NCI-H146 (cell line): ENCODE measurements at regions not wholly inside any gene's neighbourhood (a gene's known extent, or its start where the extent isn't known, plus 50 kb on each side); places are given as distances from the start of the nearest gene placed in this dataset.
"Not testable (repeated sequence)": the region's sequence is repeated elsewhere in the genome, so short reads cannot be mapped to it uniquely, and the experiment has no call there.

Experiments used
- DNase-seq: peaks from one replicate; lab custom pipeline; 2025; lab: John Stamatoyannopoulos, UW

DNA sequence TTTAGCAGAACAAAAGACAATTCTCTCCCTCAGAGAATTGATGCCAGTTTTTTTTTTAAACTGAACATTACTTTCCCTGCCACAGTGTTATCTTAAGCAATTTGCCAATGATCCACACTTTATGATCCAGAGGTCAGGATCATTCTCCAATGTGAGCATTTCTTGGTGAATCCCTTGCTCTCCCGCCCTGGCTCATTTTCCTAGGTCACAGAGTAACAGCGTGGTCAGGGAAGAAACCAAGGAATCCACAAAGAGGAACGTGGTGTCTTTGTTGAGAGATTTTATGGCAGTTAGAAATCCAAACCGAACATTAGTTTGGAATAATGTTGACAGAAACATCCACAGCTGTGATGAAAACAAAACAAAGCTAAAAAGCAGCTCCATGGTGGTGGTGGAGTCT is 250.3 kb downstream of the TTC32 start:
- DNase-seq: no peak

DNA sequence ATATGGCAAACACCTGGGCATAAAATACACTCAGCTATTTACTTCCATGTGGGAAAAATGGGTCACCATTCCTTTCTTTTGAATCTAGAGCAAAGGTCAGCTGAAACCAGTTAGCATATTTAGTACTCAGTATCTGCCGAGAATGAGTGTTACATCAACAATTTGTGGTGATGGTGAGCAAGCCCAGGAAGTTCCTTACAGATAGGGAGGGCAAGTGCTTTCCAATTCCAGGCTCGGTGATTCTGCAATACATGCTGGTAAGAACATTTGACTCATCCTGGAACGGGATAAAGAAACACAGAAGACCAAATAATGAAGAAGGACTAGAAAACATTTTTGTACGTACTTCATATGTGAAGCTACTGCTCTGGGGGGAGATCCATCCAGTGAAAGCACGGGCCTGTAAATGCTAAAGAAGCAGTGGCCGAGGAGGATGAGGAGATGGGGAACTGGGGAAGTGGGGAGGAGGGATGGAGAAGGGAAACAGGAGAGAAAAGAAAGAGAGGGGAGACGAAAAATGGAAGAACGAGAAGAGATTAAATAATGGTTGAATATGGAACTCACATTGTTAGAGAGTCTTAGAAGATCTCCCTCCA is 251.9 kb downstream of the TTC32 start:
- no peak for DNase-seq

DNA sequence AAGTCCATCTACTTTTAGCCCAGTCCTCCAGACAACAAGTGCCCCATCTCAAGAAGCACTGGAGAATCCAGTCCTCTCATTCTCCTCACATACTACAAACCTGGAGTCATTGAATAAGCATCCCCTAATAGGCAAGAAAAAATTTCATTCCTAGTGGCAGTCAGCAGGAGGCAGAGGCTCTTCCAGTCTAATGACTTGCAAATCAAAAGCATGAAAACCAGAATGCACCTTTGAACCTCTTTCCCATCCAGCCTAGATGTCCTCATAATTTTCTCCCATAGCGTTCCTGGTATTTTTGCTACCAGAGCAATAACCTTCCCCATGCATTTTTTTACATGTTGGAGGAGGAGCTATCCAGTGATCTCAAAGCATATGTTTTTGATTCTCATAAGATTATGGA is 252.6 kb downstream of the TTC32 start:
- DNase-seq: no peak

DNA sequence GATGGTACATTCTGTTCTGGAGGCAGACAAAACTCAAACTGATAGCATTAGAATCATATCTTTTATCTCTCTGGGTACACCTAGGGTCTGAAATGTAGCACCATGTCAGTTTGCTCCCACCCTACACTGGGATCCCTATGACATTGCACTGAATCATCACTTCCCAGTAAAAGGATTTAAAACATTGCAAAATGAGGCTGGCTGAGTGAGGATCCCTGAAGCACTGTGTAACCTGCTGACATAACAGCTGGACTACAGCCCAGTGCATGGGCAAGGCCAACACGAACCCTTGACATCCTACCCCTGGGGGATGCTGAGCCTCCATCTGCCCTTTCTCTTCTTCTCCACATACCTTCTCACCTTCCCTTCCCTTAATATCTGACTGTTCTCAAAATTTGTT is 253.2 kb downstream of the TTC32 start:
- DNase-seq: no peak

DNA sequence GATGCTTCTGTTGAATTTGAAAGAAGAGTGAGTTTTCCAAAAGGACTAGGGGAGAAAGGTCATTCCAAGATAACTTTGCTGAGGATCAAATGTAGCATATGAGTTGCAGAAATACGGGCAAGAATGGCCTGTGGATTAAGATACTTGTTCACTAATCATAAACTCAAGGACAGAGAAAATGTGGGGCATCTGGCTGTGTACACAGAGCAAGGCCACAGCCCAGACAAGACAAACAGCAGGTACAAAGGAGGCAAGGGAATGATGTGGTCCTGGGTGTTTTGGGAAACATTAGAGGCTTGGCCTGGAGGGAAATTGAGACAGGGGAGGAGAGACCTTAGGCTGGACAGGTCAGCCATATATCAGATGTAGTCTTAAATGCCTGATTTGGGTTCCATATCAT is 254.8 kb downstream of the TTC32 start:
- DNase-seq: no peak

DNA sequence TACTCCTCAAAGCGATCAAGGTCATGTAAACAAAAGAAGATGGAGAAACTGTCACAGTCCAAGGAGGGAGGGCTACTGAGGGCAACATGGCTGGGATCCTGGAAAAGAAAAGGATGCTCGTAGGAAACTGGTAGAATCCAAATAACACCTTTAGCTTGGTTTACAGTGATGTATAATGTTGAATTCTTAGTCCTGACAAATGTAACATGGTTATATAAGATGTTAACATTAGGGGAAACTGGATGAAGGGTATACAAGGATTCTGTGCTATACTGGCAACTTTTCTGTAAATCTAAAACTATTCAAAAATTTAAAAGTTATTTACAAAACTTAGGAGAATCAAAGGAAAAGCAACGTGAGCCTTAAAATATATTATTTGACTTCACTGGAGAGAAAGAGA is 257.0 kb downstream of the TTC32 start:
- no peak for DNase-seq

DNA sequence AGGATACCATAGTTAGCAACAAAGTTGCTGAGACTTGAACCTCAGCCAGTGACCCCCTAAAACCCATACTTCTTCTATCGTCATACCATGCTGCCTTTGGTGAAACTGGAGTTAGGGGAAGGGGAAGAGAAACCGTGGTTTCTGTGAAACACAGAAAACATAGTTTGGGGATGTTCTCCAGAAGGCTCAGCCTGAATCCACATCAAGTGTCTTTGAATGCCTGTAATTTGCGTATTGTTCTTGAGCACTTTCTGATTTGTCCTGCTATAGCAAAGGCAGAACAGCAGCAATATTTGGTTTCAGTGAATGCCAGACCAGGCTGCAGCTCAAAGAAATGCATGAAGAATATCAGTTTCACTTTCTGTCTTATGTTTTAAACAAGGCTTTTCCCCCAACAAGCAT is 258.7 kb downstream of the TTC32 start:
- no peak for DNase-seq

DNA sequence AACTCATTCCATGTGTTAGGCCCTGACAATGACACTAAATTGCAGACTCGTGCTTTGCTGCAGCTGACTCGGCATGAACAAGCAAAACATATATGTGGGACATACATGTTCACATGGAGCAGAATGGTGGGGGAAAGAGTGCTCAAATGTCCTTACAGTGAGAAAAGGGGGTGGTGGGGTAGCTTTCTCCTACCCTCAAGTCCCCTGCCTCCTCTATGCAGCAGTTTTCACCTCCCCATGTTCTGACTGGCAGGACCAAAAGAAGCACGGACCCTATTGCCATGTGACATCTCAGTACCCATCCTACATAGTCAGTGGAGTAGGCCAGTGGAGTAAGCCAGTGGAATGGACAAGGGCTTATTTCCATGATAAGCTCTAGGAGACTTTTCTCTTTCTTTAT is 259.3 kb downstream of the TTC32 start:
- DNase-seq: no peak

DNA sequence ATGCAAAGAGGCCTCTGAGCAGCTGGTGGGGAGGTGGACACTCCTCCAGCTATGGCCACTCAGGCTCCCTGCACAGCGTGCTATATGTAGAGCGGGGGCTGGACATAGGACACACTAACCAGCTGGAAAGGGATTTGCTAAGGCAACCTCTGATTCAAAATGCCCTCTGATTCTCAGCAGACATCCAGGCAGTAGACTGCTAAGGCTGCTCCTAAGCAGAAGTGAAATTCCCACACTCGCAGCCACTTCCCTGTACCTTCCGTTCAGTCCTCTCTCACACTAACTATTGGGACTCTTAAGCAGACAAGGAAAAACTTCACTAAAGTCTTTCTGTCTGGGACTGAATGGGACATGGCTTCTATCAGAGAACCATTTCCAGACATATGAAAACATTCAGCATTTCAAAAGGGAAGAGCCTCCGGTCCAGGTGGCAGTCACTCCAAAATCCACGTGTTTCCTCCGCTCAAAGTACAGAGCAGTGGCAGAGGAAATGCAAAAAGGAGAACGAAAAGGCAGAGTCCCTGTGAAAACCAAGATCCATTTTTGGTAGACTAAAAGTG is 265.8 kb downstream of the TTC32 start:
- no peak for DNase-seq

DNA sequence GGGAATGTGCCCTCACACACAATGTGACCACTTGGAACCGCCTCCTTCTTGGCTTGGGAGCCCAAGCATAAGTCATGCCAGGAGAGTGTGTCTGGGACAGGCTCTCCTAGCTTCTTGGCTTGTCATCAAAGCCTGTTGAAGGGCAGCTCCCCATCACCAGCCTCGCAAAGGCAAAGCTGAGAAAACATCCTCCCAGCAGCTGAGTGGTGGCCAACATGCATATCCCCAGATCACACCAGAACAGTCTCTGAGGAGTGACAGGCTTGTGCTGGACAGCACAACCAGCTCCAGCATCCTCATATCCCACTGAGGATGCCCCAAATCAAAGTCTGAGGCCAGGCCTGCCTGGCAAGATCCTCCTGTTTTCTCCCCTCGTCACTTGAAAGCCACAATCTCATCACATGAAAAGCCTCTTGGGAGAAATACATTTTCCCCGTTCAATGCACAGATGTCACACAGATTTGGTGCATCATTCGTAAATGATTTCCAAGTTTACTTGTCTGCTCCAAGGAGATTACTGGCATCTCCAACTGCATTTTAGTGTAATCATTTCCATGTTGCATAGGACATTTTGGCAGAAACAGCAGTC is 269.3 kb downstream of the TTC32 start:
- no peak for DNase-seq

DNA sequence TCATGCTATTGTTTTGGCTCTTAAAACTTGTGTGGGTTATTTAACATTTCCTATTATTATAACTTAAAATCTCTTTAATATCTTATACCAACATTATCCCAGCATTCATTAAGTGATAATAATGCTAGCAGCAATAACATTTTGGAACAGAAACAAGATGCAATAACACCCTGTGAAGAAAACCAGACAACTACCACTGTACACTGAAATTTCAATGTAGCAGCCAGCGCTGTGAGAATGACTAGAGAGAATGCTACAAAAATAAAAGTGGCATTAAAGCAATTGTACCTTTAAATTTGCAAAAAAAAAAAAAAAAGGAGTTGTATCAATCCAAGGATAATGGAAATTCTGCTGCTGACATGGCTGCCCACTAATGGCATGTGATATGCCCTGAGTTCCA is 269.9 kb downstream of the TTC32 start:
- DNase-seq: no peak

DNA sequence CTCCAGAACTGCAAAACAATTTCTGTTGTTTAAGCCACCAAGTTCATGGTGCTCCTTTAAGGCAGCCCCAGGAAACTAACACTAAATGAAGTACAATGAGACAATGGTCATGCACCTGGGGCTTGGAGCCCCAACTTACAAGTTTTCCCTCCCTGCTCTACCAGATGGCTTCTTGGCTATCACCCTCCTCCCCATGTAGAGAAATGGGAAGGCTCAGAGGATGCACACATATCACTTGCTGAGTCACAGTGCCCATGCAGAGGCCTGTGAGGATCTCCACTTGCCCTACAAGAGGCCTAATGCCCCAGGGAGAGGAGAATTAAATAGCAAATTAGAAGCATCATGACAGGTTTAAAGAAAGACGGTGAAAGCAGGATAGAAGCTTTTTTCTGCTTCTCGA is 270.9 kb downstream of the TTC32 start:
- no peak for DNase-seq

DNA sequence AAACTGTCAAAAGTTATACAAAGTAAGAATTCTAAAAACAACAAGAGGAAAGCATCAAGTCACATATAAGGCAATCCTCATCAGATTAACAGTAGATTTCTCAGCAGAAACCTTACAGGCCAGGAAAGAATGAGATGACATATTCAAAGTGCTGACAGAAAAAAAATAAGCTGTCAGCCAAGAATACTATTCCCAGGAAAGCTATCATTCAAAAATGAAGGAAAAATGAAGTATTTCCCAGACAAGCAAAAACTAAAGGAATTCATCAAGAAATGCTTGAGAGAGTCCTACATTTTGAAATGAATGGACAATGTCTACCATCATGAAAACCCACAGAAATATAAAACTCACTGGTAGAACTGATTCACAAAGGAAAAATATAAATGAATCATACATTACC is 268.9 kb upstream of the OSR1 start:
- DNase-seq: no peak

DNA sequence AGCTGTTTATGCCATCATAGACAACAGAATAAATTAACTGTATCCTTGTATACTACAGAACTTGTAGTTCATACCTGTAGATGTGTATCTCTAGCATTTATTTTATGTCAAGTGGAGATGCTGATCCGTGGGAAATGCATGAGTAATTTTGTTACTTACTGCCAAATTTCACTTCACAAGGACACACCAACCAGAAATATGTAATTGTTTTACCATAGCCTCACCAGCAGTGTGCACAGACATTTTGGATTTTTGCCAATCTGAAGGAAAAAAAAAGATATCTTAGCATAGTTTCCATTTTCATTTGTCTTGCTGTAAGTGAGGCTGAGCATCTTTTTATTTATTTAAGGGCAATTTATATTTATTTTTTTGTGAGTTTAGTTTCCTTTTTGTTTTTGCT is 265.1 kb upstream of the OSR1 start:
- no peak for DNase-seq

DNA sequence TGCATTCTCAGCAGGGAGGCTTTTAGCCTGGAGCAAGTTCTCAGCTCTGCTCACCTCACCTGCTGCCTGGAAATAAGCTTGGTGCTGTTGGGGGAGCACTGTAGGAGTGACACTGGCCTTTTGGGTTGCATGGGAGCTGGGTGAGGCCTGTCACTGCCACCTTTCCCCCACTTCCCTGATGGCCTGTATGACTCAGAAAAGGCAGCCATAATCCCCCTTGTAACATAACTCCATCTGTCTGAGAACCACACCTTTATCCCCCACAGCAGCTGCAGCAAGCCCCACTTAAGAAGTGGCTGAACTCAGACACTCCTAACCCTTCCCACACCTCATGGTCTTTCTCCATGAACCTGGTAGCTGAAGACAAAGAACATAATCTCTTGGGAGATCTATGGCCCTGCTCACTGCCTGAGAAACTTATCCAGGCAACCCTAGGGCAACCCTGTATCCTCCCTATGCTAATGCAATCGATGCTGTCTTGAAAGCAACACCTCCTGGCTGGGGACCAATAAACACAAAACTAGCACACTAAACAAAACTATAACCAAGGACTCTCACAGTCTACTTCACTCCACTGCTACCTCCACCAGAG is 258.9 kb upstream of the OSR1 start:
- DNase-seq: peak; percentile 80

DNA sequence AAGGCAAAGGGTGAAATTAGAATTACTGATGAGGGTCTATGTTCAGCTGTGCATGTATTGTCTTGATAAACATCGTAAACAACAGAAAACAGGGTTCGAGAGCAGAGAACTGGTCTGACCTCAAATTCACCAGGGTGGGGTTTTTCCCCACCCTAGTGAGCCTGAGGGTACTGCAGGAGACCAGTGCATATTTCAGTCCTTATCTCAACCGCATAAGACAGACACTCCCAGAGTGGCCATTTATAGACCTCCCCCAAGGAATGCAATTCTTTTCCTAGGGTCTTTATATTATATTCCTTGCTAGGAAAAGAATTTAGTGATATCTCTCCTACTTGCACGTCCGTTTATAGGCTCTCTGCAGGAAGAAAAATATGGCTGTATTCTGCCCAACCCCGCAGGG is 257.0 kb upstream of the OSR1 start:
- DNase-seq: not testable (repeated sequence)

DNA sequence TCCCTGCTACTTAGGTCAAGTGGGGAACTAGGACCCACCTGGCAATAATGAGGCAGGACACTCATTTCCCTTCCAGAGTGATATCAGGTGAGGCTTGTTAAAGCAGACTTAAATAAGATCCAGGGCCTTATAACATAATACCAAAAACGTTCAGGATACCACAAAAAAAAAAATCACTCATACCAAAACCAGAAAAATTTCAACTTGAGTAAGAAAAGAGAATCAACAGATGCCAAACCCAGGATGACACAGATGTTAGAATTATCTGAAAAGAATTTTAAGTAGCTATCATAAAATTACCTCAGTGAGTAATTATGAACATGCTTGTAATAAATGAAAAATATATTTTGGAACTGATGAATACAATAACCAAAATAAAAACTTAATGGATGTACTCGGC is 255.6 kb upstream of the OSR1 start:
- DNase-seq: no peak

DNA sequence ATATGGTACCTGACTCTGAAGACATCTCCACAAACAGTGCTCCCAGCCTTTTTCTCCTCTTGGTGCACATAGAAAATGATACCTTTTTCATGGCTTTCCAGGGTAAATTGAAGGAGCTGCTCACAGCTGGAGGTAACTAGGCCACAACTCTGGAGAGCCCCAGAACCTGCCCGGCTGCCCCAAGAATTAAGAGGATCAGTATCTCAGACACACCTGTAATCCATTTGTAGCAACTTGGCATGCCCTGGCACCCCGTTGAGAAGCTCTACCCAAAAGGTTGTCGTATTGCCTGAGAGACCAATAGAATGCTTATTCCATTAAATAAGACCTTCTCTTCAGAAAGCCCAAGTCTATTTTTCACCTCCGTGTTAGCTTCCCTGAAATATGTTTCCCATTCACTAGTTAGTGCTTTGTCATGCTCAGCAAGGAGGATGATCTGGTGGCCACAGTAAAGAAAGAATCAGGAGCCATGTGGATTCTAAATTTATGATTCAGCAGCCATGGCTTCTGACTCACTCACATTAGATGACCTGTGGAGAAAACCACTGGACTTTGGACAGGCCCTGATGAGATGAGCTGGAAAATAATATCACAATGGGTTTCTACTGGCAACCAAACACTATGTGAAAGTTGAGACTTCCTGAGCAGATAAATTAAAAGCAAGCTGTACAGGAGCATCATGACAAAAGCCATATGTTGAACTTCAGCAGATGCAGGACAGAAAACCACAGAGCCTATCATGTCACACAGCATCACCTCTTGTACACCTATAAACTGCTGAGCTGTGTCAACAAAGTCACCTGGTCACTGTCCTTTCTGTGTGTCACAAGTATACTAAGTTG is 253.3 kb upstream of the OSR1 start:
- DNase-seq: peak; percentile 94

DNA sequence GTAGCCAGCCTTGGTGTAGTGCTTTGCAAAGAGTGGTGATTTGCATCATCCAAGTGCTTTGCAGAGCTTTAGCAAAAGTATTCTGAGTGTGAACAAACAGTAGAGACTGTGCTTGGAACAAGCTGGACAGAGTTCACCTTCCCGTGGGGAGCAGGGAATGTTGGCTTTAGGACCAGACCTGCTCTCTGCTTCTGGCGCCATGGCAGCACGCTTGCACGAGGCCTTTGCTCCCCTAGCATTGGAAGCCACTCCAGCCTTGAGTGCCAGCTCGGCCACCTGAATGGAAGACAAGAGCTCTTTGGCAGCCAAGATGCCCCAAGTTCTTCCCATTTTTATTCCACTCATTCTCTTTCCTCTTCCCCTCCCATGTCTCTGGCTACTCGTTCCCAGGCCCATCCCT is 250.8 kb upstream of the OSR1 start:
- no peak for DNase-seq

DNA sequence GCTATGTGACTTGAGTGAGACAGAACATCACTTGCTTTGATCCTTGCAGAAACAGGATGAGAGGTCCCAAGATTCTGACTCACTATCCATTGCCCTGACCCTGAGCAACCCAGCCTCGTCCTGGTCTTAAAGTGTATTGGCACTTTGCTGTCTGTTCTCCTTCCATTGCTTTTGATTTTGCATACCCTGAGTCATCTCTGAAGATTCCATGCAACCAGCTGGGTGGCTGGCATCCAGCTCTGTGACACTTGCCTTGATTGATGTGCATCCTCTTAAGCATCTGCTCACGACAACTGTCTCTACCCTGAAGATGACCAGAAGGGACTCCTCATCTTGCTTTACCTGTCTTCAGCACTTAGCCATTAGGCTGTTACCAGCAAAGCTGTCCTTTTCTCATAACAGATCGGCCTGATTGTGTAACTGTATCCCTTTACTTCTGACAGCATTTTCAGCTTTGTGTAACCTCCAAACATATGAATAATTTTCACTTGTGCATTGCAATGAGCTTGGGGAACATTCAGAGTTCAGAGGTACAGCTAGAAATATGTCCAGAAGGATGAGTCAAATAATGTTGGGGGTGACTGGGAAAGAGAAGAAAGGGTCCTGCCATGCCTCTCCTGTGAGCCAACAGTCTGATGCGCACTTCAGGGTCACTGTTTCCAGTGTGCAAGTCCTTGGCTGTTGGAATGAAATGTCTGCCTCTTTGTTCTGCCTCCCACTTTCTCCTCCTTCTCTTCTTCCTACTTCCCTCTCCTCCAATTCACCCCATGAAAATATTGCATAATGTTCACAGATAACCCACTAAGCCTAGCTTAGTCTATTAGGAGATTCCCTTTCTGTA is 249.7 kb upstream of the OSR1 start:
- no peak for DNase-seq

DNA sequence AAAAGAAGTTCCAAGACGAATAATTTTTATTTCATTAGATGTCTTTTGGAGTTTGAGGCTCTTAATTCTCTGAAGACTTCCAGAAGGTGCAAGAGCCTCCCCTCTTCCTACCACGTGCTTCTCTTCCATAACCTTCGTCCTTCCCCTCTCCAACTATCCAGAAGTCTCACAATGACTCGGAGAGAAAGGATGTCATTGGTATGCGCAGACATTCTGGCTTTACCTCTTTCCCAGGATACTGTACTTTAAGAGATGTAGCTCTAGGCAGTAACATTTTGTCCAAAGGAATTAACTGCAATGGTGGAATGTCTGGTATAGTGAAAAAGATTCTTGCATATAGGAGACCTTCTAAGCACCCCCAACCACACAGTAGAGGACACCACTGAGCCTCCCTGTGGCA is 249.0 kb upstream of the OSR1 start:
- DNase-seq: no peak

DNA sequence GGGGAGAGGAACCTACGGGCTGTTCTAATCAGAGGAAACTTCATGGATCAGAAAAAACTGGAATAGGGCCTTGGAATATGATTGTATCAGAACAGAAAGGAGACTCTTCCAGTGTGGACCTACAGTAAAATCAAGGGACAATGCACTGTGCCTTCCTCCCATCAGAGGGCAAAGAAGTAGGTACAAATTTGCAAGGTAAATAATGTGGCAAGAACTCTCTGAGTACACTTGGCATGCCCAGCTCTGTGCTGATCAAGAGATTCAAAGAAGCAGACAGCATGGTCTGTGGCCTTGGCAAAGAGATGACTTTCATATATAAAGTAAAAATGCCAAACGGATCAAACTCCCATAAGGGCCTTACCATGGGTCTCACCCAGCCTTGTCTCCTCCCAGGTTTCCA is 242.6 kb upstream of the OSR1 start:
- DNase-seq: no peak
